Endothelial cell of umbilical vein (primary cell): ENCODE measurements at regions not wholly inside any gene's neighbourhood (a gene's known extent, or its start where the extent isn't known, plus 50 kb on each side); places are given as distances from the start of the nearest gene placed in this dataset.

Experiments used
- BruUV-seq: library from RNA; stranded (reverse); fragments of 400-500 nt; replicated peaks from 2 replicates; lab custom pipeline; 2021; lab: Mats Ljungman, UMichigan
- CTCF ChIA-PET: fragments of 300-600, 350-600 bp; sonication (Branson Sonifier 250); formaldehyde crosslinking; loops from one replicate; lab custom pipeline; 2021; ENCODE audit warnings: antibody characterized with exemption, inconsistent platforms; lab: Charles Lee
- POLR2A ChIA-PET: fragments of 300-600, 350-600 bp; sonication (Branson Sonifier 250); formaldehyde crosslinking; loops from one replicate; lab custom pipeline; 2021; ENCODE audit warnings: antibody characterized with exemption, inconsistent platforms; lab: Charles Lee
- DNase-seq: peaks from one replicate; pipeline ENCODE4 v3.0.0-alpha.2; 2011; ENCODE audit warnings: low read depth, low spot score
- FAIRE-seq: peaks from 2 replicates; lab custom pipeline; 2011; peaks lifted over from hg19 to GRCh38; lab: Jason Lieb, UNC
- H2AFZ ChIP-seq: 2 replicates; pipeline ENCODE4 v1.6.0; 2012; ENCODE audit warnings: low read depth, low read length, control low read depth, inconsistent platforms
- H3K27ac ChIP-seq: 2 replicates; pipeline ENCODE4 v1.5.1; 2011; ENCODE audit warnings: low read depth, mild to moderate bottlenecking, control low read depth, low read length, moderate library complexity; ENCODE audit not compliant: insufficient read depth
- H3K27me3 ChIP-seq, 2 experiments: 2 replicates each; pipeline versions ENCODE4 v1.6.0 to v1.6.1; 2011; ENCODE audit warnings: low read length in 2 of 2, mixed read lengths in 1 of 2; ENCODE audit not compliant: control insufficient read depth in 2 of 2, insufficient read depth in 2 of 2
- H3K36me3 ChIP-seq, 2 experiments: 2 replicates in 1 of 2; 3 replicates in 1 of 2; pipeline ENCODE4 v1.5.1; 2011; ENCODE audit warnings: low read length in 2 of 2, mild to moderate bottlenecking in 1 of 2, moderate library complexity in 1 of 2; ENCODE audit not compliant: control insufficient read depth in 2 of 2, insufficient read depth in 2 of 2; ENCODE audit errors: extremely low read depth in 1 of 2
- H3K4me1 ChIP-seq: 3 replicates; pipeline ENCODE4 v1.5.1; 2011; ENCODE audit warnings: mild to moderate bottlenecking, low read length; ENCODE audit not compliant: control insufficient read depth, insufficient read depth; ENCODE audit errors: extremely low read depth
- H3K4me2 ChIP-seq: 2 replicates; pipeline ENCODE4 v1.6.1; 2011; ENCODE audit warnings: low read length, control low read depth, mixed read lengths; ENCODE audit not compliant: insufficient read depth
- H3K4me3 ChIP-seq, 3 experiments: fragments of 200-600 bp in 1 of 3; sonication (generic), shearing (Covaris generic) in 1 of 3; replicated peaks in 1 of 3; 2 replicates each; pipeline ENCODE4 v1.5.1; 2011 to 2016; ENCODE audit warnings: control low read depth in 3 of 3, low read length in 3 of 3, mild to moderate bottlenecking in 2 of 3, inconsistent platforms in 1 of 3, low read depth in 1 of 3, moderate library complexity in 1 of 3; ENCODE audit not compliant: insufficient read depth in 1 of 3
- H3K79me2 ChIP-seq: 2 replicates; pipeline ENCODE4 v1.6.0; 2012; ENCODE audit warnings: low read length, inconsistent platforms; ENCODE audit not compliant: control insufficient read depth, insufficient read depth
- H3K9ac ChIP-seq: replicated peaks from 2 replicates; pipeline ENCODE3; 2011; ENCODE audit warnings: low read length, control low read depth; ENCODE audit not compliant: insufficient read depth; ENCODE audit errors: extremely low read depth
- H3K9me1 ChIP-seq: replicated peaks from 3 replicates; pipeline ENCODE4 v1.6.0; 2011; ENCODE audit warnings: mild to moderate bottlenecking, low read length; ENCODE audit not compliant: control insufficient read depth, insufficient read depth; ENCODE audit errors: extremely low read depth
- H3K9me3 ChIP-seq: replicated peaks from 2 replicates; pipeline ENCODE4 v1.5.1; 2012; ENCODE audit warnings: low read length, inconsistent platforms; ENCODE audit not compliant: control insufficient read depth, insufficient read depth
- H4K20me1 ChIP-seq: replicated peaks from 2 replicates; pipeline ENCODE3; 2011; ENCODE audit warnings: mild to moderate bottlenecking, low read length; ENCODE audit not compliant: control insufficient read depth, insufficient read depth; ENCODE audit errors: extremely low read depth
- EZH2 ChIP-seq: IDR thresholded peaks from 2 replicates; pipeline ENCODE4 v1.6.1; 2012; ENCODE audit warnings: borderline replicate concordance, low read depth, mild to moderate bottlenecking, moderate library complexity, low read length, inconsistent platforms; ENCODE audit not compliant: severe bottlenecking
- FOS ChIP-seq: IDR thresholded peaks from 2 replicates; pipeline ENCODE4 v1.6.1; 2011; ENCODE audit warnings: mild to moderate bottlenecking, low read length, moderate library complexity, borderline replicate concordance; ENCODE audit not compliant: insufficient read depth
- GATA2 ChIP-seq: IDR thresholded peaks from 2 replicates; pipeline ENCODE4 v1.7.0; 2011; ENCODE audit warnings: low read depth, mild to moderate bottlenecking, moderate library complexity, mixed read lengths, low read length; ENCODE audit not compliant: insufficient read length, insufficient read depth
- JUN ChIP-seq: IDR thresholded peaks from 2 replicates; pipeline ENCODE4 v1.6.1; 2011; ENCODE audit warnings: borderline replicate concordance, low read depth; ENCODE audit not compliant: insufficient read length, insufficient read depth
- MYC ChIP-seq: IDR thresholded peaks from one replicate; pipeline ENCODE4 v1.6.1; 2011; ENCODE audit warnings: mild to moderate bottlenecking, low read depth, low read length
- POLR2A ChIP-seq: IDR thresholded peaks from 2 replicates; pipeline ENCODE4 v1.6.1; 2012; ENCODE audit warnings: low read depth, mild to moderate bottlenecking, control low read depth, low read length
- POLR2AphosphoS5 ChIP-seq: IDR thresholded peaks from 2 replicates; pipeline ENCODE4 v1.6.1; 2012; ENCODE audit warnings: low read depth, mild to moderate bottlenecking, control low read depth, low read length, moderate library complexity; ENCODE audit not compliant: insufficient read depth
- dilution Hi-C: fragments of 300-500 bp; cut with MboI; formaldehyde crosslinking; loops from one replicate; pipeline ENCODE4 v1.15.0; 2019; ENCODE audit warnings: low sequenced_read_pairs; ENCODE audit not compliant: extremely low pct_ligation_motif_present
- intact Hi-C: fragments of 100-400 bp; cut with micrococcal nuclease; formaldehyde crosslinking; loops from one replicate; pipeline ENCODE4 v1.10.0; 2022
- TF ChIP-seq, protein P1 (sequence below), 2 donors: IDR thresholded peaks; 1 replicate in 1 of 2; 2 replicates in 1 of 2; pipeline ENCODE4 v1.5.1; 2011; ENCODE audit warnings: low read length in 2 of 2, mild to moderate bottlenecking in 2 of 2, moderate library complexity in 2 of 2, control low read depth in 1 of 2, inconsistent platforms in 1 of 2, low read depth in 1 of 2; ENCODE audit not compliant: insufficient read depth in 1 of 2; ENCODE audit errors: extremely low read depth in 1 of 2
- TF ChIP-seq, protein P2 (sequence below): IDR thresholded peaks from 2 replicates; pipeline ENCODE4 v1.6.1; 2011; ENCODE audit not compliant: insufficient read depth, insufficient read length

DNA sequence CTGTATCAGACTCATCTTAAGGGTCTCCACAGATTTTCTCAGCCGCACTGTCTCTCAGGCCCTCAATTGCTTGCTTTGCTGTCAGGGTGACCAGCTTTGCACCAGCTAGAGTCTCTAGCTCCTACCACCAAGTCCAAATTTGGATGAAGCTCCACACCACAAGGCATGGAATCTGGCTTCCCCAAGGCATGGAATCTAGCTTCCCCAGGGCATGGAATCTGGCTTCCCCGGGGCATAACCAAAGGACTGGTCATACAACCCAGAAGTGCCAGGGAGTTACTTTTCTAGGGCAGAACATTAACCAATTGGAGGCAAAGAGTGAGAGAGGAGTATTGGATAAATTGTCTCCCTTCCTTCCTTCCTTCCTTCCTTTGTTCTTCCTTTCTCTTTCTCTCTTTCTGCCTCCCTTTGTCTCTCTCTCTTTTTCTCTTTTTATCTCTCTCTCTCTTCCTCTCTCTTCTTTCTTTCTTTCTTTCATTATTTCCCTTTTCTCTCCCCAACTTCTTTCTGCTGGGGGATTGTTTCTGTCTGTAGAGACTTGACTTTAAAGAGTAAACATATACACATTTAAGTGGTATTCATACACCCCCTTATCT, 76.9 kb upstream of the HAO2 start:
- H3K36me3 ChIP-seq: no peaks in the 10 kb centered on the region
- H3K27ac ChIP-seq: no peak overlapping the region
- H3K4me3 ChIP-seq: no peak overlapping the region
- no peaks in the 10 kb centered on the region for H3K9me3 ChIP-seq
- FAIRE-seq (no peak), DNase-seq (no peak)
- H3K79me2 ChIP-seq: no peaks in the 10 kb centered on the region
- dilution Hi-C loops: no loop called here
- no TSS peak for BruUV-seq
- no peaks in the 10 kb centered on the region for H3K4me1 ChIP-seq
- POLR2A ChIA-PET: no interaction called here
- TF ChIP-seq POLR2AphosphoS5 (no peak), GATA2 (no peak), POLR2A (no peak), FOS (no peak), EZH2 (no peak), MYC (no peak), JUN (no peak)
- TF ChIP-seq, protein P1, sequence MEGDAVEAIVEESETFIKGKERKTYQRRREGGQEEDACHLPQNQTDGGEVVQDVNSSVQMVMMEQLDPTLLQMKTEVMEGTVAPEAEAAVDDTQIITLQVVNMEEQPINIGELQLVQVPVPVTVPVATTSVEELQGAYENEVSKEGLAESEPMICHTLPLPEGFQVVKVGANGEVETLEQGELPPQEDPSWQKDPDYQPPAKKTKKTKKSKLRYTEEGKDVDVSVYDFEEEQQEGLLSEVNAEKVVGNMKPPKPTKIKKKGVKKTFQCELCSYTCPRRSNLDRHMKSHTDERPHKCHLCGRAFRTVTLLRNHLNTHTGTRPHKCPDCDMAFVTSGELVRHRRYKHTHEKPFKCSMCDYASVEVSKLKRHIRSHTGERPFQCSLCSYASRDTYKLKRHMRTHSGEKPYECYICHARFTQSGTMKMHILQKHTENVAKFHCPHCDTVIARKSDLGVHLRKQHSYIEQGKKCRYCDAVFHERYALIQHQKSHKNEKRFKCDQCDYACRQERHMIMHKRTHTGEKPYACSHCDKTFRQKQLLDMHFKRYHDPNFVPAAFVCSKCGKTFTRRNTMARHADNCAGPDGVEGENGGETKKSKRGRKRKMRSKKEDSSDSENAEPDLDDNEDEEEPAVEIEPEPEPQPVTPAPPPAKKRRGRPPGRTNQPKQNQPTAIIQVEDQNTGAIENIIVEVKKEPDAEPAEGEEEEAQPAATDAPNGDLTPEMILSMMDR (IDR thresholded peaks at IDR 0.05; ENCODE audit: extremely low read depth in 1 of 2, insufficient read depth in 1 of 2, low read depth in 1 of 2, low read length in 2 of 2): no peak
- TF ChIP-seq, protein P2, sequence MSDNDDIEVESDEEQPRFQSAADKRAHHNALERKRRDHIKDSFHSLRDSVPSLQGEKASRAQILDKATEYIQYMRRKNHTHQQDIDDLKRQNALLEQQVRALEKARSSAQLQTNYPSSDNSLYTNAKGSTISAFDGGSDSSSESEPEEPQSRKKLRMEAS: no peak
- no peaks in the 10 kb centered on the region for H3K9me1 ChIP-seq
- H2AFZ ChIP-seq: no peak overlapping the region
- no peaks in the 10 kb centered on the region for H4K20me1 ChIP-seq
- H3K9ac ChIP-seq: no peak overlapping the region
- intact Hi-C loops: no loop called here
- H3K27me3 ChIP-seq: peaks cover 3 to 4% of the 10 kb centered on the region in 2 experiments
- CTCF ChIA-PET: interaction anchor here (1.2 to 1.5 kb wide), 4 partner anchors 16 to 184 kb away, joined by 3 to 9 read pairs (median 3); no protein-coding TSS in a partner anchor
- H3K4me2 ChIP-seq: no peak overlapping the region
